ENCODE measurements at regions not wholly inside any gene's neighbourhood (a gene's known extent, or its start where the extent isn't known, plus 50 kb on each side); places are given as distances from the start of the nearest gene placed in this dataset.

DNA sequence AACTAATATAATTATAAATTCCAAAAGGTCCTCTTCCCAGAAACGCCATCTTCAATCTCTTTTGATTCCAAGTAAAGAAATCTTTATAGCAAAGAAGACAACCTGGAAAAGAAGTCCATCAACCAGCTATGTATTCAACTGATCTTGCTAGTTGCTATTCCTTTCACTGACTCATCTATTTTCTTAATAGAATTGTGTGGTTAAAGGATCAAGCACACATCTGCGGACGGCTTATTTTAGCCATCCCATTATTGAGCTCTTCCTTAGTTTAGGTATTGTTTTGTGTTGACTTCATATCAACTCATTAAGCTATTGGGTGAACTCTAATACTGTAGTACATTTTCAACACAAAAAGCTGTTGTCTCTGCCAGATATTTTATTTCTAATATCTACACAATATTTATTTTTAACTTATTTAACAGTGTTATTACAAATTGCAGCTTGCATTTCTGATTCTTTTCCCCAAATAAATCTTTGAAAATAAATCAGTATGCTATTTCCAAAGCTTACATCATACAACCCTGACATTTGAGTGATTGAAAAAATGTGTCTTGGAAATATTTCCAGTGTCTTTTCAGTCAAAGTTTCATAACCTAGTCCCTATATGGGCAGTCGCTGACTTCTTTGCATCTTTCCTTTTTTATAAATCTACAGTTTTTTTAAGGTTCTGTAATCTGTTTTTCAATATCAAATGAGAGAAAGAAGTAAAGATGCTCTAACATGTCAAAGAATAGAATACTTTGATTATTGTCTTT is 158.8 kb upstream of the SPRY2 start:
- TF ChIP-seq, protein P1, sequence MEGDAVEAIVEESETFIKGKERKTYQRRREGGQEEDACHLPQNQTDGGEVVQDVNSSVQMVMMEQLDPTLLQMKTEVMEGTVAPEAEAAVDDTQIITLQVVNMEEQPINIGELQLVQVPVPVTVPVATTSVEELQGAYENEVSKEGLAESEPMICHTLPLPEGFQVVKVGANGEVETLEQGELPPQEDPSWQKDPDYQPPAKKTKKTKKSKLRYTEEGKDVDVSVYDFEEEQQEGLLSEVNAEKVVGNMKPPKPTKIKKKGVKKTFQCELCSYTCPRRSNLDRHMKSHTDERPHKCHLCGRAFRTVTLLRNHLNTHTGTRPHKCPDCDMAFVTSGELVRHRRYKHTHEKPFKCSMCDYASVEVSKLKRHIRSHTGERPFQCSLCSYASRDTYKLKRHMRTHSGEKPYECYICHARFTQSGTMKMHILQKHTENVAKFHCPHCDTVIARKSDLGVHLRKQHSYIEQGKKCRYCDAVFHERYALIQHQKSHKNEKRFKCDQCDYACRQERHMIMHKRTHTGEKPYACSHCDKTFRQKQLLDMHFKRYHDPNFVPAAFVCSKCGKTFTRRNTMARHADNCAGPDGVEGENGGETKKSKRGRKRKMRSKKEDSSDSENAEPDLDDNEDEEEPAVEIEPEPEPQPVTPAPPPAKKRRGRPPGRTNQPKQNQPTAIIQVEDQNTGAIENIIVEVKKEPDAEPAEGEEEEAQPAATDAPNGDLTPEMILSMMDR (IDR thresholded peaks at IDR 0.05; ENCODE audit: poor library complexity, severe bottlenecking) = no peak
- no peak for TF ChIP-seq EZH2 (IDR thresholded peaks at IDR 0.05; ENCODE audit: borderline replicate concordance, insufficient read depth, low read length, poor library complexity, severe bottlenecking)
- no peak for TF ChIP-seq TAF1 (IDR thresholded peaks at IDR 0.05; ENCODE audit: low read depth)
- TF ChIP-seq EP300 (conservative IDR thresholded peaks at IDR 0.05; ENCODE audit: poor library complexity, severe bottlenecking) = no peak
- no peak for TF ChIP-seq RAD21 (conservative IDR thresholded peaks at IDR 0.05)
- no peak for TF ChIP-seq SMC3 (conservative IDR thresholded peaks at IDR 0.05; ENCODE audit: poor library complexity)
- TF ChIP-seq, protein P2, sequence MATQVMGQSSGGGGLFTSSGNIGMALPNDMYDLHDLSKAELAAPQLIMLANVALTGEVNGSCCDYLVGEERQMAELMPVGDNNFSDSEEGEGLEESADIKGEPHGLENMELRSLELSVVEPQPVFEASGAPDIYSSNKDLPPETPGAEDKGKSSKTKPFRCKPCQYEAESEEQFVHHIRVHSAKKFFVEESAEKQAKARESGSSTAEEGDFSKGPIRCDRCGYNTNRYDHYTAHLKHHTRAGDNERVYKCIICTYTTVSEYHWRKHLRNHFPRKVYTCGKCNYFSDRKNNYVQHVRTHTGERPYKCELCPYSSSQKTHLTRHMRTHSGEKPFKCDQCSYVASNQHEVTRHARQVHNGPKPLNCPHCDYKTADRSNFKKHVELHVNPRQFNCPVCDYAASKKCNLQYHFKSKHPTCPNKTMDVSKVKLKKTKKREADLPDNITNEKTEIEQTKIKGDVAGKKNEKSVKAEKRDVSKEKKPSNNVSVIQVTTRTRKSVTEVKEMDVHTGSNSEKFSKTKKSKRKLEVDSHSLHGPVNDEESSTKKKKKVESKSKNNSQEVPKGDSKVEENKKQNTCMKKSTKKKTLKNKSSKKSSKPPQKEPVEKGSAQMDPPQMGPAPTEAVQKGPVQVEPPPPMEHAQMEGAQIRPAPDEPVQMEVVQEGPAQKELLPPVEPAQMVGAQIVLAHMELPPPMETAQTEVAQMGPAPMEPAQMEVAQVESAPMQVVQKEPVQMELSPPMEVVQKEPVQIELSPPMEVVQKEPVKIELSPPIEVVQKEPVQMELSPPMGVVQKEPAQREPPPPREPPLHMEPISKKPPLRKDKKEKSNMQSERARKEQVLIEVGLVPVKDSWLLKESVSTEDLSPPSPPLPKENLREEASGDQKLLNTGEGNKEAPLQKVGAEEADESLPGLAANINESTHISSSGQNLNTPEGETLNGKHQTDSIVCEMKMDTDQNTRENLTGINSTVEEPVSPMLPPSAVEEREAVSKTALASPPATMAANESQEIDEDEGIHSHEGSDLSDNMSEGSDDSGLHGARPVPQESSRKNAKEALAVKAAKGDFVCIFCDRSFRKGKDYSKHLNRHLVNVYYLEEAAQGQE (IDR thresholded peaks at IDR 0.05; ENCODE audit: borderline replicate concordance) = no peak
- TF ChIP-seq POLR2AphosphoS5 (IDR thresholded peaks at IDR 0.05) = no peak
- TF ChIP-seq MXI1 (conservative IDR thresholded peaks at IDR 0.05; ENCODE audit: poor library complexity, severe bottlenecking) = no peak
